ENCODE measurements at regions not wholly inside any gene's neighbourhood (a gene's known extent, or its start where the extent isn't known, plus 50 kb on each side); places are given as distances from the start of the nearest gene placed in this dataset.

- Histone ChIP-seq H3K23me2 (ENCODE audit: low read depth, low read length) (peaks cover 22% of the 10 kb centered on the region), H2BK120ac (replicated peaks; ENCODE audit: low read depth, low read length) (no peak overlapping the region), H4K5ac (ENCODE audit: insufficient read length, low read depth, low read length) (no peak overlapping the region), H2BK20ac (ENCODE audit: low read length) (no peak overlapping the region), H3K27me3 (replicated peaks in 1 of 4; ENCODE audit: control insufficient read depth in 3 of 4, extremely low read depth in 1 of 4, insufficient read depth in 3 of 4, low read length in 3 of 4) (peaks cover 0 to 21% (median 17%) of the 10 kb centered on the region in 4 experiments; a peak in 5 of 7 replicates), H2AK5ac (ENCODE audit: low read depth, low read length) (no peak overlapping the region), H3K14ac (ENCODE audit: insufficient read length) (no peak overlapping the region), H4K91ac (replicated peaks; ENCODE audit: insufficient read length, low read length) (no peak overlapping the region), H4K20me1 (replicated peaks in 1 of 2; ENCODE audit: control insufficient read depth in 1 of 2, insufficient read depth in 2 of 2, low read length in 2 of 2) (peaks cover 0 to 8% of the 10 kb centered on the region in 2 experiments), H4K8ac (ENCODE audit: extremely low read depth, insufficient read depth, low read length) (no peak overlapping the region), H3K4me2 (ENCODE audit: insufficient read depth in 1 of 2, low read depth in 2 of 2, low read length in 2 of 2) (no peak overlapping the region), H3K56ac (replicated peaks; ENCODE audit: insufficient read length, low read depth, low read length) (no peak overlapping the region), H2BK5ac (ENCODE audit: low read depth, low read length) (no peak overlapping the region), H3K4me1 (replicated peaks in 1 of 4; ENCODE audit: control insufficient read depth in 3 of 4, insufficient read depth in 4 of 4, low read length in 3 of 4) (peaks cover 4 to 23% (median 12%) of the 10 kb centered on the region in 4 experiments), H3K4ac (replicated peaks; ENCODE audit: insufficient read length, low read depth, low read length) (no peak overlapping the region), H3K18ac (ENCODE audit: extremely low read depth, low read length) (no peak overlapping the region), H3K79me1 (ENCODE audit: low read depth, low read length) (peaks cover 2% of the 10 kb centered on the region; the same call in 1 of the 2 replicates), H2BK12ac (ENCODE audit: low read depth, low read length) (no peak overlapping the region), H2BK15ac (ENCODE audit: low read length) (no peak overlapping the region), H2AFZ (ENCODE audit: low read length) (no peak overlapping the region), H3K9me3 (ENCODE audit: insufficient read depth in 2 of 2, low read depth in 1 of 2, low read length in 1 of 2) (no peaks in the 10 kb centered on the region), H3K79me2 (ENCODE audit: control insufficient read depth in 1 of 2, insufficient read depth in 2 of 2, low read length in 2 of 2) (peaks cover 0 to 5% of the 10 kb centered on the region in 2 experiments; a peak in 1 of 4 replicates), H3K9ac (replicated peaks in 1 of 4; ENCODE audit: extremely low read depth in 1 of 4, low read depth in 3 of 4, low read length in 3 of 4) (no peak overlapping the region), H3K23ac (ENCODE audit: insufficient read length) (no peak overlapping the region), H3K27ac (ENCODE audit: low read depth, low read length) (no peak overlapping the region), H3K4me3 (ENCODE audit: extremely low read depth in 1 of 4, insufficient read depth in 2 of 4, low read depth in 3 of 4, low read length in 4 of 4) (no peak overlapping the region), H3K36me3 (ENCODE audit: control insufficient read depth in 2 of 4, insufficient read depth in 4 of 4, low read length in 3 of 4) (no peaks in the 10 kb centered on the region)
- TF ChIP-seq SP1 (IDR thresholded peaks at IDR 0.05; ENCODE audit: low read depth, low read length) (no peak), MAFK (IDR thresholded peaks at IDR 0.05; ENCODE audit: low read depth, low read length) (no peak), TAF7 (optimal IDR thresholded peaks at IDR 0.05; ENCODE audit: borderline replicate concordance, low read depth, low read length) (no peak), NANOG (IDR thresholded peaks at IDR 0.05; ENCODE audit: insufficient read depth, low read depth, low read length, poor library complexity, severe bottlenecking) (no peak), E2F6 (IDR thresholded peaks at IDR 0.05) (no peak), KDM5A (IDR thresholded peaks at IDR 0.05; ENCODE audit: low read length) (no peak), RXRA (IDR thresholded peaks at IDR 0.05; ENCODE audit: insufficient read depth, low read depth, low read length) (no peak), RBBP5 (IDR thresholded peaks at IDR 0.05; ENCODE audit: borderline replicate concordance, low read depth, low read length) (no peak), KDM1A (IDR thresholded peaks at IDR 0.05; ENCODE audit: borderline replicate concordance, low read length) (no peak), ZNF274 (IDR thresholded peaks at IDR 0.05; ENCODE audit: borderline replicate concordance, extremely low read depth, low read length) (no peak), GTF2F1 (IDR thresholded peaks at IDR 0.05; ENCODE audit: borderline replicate concordance, low read depth, low read length) (no peak), SUZ12 (IDR thresholded peaks at IDR 0.05; ENCODE audit: low read length) (no peak)
- 81% methylated on average over 3 of the region's 3 CpGs; no CpG with 5 or more reads in 1 of the 2 experiments for WGBS, 2 experiments (ENCODE audit: extremely low coverage in 1 of 2, insufficient coverage in 1 of 2, insufficient read length in 1 of 2, insufficient replicate concordance in 2 of 2, low coverage in 1 of 2, low lambda C conversion rate in 2 of 2, missing lambda C conversion rate in 1 of 2)
- ChIA-PET POLR2A (ENCODE audit: partially characterized antibody) (no interaction called here), CTCF (ENCODE audit: partially characterized antibody) (no interaction called here)
- no peak for FAIRE-seq
- DNase-seq (ENCODE audit: low read depth in 1 of 2, low spot score in 2 of 2) = no peak
Measured at GRCh38 chr1:201645956-201646355, 107.0 kb downstream of the NAV1 start.

Measured in H1 (cell line).